AG04449 (cell line): ENCODE measurements at regions not wholly inside any gene's neighbourhood (a gene's known extent, or its start where the extent isn't known, plus 50 kb on each side); places are given as distances from the start of the nearest gene placed in this dataset.

Experiments used
- CTCF ChIA-PET: fragments of 350-600 bp; formaldehyde crosslinking; extraction: SDS; loops from one replicate; lab custom pipeline; 2021; ENCODE audit warnings: antibody characterized with exemption; lab: Yijun Ruan, JAX
- POLR2A ChIA-PET: fragments of 400-600, 350-600 bp; formaldehyde crosslinking; extraction: SDS; loops from one replicate; lab custom pipeline; 2020; ENCODE audit warnings: antibody characterized with exemption, inconsistent platforms; lab: Yijun Ruan, JAX
- DNase-seq: peaks from one replicate; pipeline ENCODE4 v3.0.0-alpha.2; 2010; ENCODE audit warnings: low read depth, low spot score
- H3K4me3 ChIP-seq: 2 replicates; pipeline ENCODE4 v1.5.1; 2011; ENCODE audit warnings: low read depth, mild to moderate bottlenecking, control low read depth, low read length
- TF ChIP-seq, protein P1 (sequence below): IDR thresholded peaks from one replicate; pipeline ENCODE4 v1.5.1; 2011; ENCODE audit warnings: mild to moderate bottlenecking, moderate library complexity, low read length, control low read depth, inconsistent platforms; ENCODE audit not compliant: insufficient read depth; ENCODE audit errors: missing control alignments

DNA sequence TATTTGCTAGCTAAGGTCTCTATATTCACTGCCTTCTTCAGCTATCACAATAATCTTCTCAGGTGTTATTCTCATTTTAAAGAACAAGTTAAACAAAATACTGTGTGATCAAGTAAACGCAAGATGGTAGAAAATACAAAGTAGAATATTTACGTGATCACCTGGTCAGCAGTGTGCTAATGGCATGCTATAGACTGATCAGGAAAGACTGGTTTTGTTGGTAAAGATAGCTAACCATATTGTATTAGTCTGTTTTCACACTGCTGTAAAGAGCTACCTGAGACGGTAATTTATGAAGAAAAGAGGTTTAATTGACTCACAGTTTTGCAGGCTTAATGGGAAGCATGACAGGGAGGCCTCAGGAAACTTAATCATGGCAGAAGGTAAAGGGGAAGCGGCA, 50.4 kb downstream of the ZBTB38 start:
- ChIA-PET CTCF (interaction anchor here (0.6 to 1.0 kb wide), 2 partner anchors 27 to 58 kb away, joined by 3 read pairs; no protein-coding TSS in a partner anchor), POLR2A (no interaction called here)
- TF ChIP-seq, protein P1, sequence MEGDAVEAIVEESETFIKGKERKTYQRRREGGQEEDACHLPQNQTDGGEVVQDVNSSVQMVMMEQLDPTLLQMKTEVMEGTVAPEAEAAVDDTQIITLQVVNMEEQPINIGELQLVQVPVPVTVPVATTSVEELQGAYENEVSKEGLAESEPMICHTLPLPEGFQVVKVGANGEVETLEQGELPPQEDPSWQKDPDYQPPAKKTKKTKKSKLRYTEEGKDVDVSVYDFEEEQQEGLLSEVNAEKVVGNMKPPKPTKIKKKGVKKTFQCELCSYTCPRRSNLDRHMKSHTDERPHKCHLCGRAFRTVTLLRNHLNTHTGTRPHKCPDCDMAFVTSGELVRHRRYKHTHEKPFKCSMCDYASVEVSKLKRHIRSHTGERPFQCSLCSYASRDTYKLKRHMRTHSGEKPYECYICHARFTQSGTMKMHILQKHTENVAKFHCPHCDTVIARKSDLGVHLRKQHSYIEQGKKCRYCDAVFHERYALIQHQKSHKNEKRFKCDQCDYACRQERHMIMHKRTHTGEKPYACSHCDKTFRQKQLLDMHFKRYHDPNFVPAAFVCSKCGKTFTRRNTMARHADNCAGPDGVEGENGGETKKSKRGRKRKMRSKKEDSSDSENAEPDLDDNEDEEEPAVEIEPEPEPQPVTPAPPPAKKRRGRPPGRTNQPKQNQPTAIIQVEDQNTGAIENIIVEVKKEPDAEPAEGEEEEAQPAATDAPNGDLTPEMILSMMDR = no peak
- H3K4me3 ChIP-seq = no peak overlapping the region
- DNase-seq = no peak

DNA sequence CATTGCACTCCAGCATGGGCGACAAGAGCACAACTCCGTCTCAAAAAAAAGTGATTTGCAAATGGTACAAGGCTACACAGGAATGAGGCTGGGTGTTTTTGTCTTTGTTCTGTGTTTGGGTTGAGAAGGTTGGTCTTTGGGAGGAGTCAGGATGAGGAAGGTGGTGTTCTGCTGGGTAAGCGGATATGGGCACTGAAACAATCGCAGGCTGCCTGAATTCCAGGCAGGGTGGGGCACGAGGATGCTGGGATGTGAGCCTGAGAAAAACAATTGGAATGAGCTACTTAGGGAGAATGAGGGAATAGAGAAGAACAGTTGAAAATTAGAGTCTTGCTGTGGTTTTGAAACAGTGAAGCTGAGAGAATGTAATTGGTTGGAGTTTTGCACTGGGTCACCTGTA, 51.6 kb downstream of the ZBTB38 start:
- no peak overlapping the region for H3K4me3 ChIP-seq
- ChIA-PET POLR2A (no interaction called here), CTCF (interaction anchor here (0.7 kb wide), 1 partner anchor 108 kb away, joined by 3 read pairs; no protein-coding TSS in a partner anchor)
- DNase-seq = no peak
- TF ChIP-seq, protein P1 = no peak

DNA sequence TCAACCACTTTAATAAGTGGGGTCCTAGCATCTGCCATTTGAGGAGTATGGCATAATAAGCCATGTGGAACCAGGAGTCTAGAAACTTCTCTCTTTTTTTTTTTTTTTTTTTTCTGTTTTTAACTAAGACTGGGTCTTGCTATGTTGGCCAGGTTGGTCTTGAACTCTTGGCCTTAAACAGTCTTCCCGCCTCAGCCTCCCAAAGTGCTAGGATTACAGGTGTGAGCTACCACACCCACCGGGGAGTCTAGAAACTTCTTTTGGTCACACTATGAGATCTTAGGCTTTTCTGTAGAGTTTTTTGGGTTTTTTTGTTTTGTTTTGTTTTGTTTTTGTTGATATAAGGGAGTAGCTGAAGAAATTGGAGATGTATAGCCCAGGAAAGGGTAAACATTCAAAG, 52.9 kb downstream of the ZBTB38 start:
- H3K4me3 ChIP-seq = no peak overlapping the region
- CTCF ChIA-PET = interaction anchor here (0.5 to 13.1 kb wide), 5 partner anchors 11 to 114 kb away, joined by 3 to 161 read pairs (median 3); no protein-coding TSS in a partner anchor
- POLR2A ChIA-PET = no interaction called here
- DNase-seq = no peak
- TF ChIP-seq, protein P1 = no peak

DNA sequence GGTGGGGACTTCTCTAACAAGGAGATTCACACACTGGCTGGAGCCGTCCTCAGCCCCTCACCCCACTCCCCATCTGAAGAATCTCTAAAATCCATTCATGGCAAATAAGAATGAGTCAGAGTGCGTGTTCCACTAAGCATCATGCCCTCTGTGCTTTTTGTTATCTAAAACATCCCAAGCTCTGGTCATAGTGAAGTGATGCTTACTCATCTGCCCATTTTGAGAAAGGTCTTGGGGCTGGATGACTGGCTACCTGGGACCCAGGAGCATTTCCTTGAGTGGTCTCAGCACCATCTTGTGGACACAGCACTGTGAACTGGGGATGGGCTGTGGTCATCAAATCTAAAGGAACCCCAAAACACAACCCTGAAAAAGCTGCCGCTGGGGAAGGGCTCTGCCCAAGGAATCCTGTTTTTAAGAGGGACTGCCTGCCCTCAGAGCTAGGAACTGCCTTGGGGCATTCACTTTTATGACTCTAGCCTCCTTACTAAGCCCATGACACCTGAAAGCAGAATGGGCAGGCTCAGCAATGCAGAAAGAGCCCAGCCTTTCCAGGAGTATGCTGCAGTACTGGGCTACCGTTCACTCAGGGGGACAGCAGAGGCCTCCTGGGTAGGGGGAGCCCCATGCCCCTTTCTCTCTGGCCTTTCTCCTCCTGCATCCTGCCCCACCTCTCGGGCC, 53.5 kb downstream of the ZBTB38 start:
- DNase-seq = no peak
- H3K4me3 ChIP-seq = no peak overlapping the region
- TF ChIP-seq, protein P1 = no peak
- ChIA-PET POLR2A (no interaction called here), CTCF (interaction anchor here (1.0 to 13.1 kb wide), 6 partner anchors 10 to 115 kb away, joined by 3 to 161 read pairs (median 3); no protein-coding TSS in a partner anchor)

DNA sequence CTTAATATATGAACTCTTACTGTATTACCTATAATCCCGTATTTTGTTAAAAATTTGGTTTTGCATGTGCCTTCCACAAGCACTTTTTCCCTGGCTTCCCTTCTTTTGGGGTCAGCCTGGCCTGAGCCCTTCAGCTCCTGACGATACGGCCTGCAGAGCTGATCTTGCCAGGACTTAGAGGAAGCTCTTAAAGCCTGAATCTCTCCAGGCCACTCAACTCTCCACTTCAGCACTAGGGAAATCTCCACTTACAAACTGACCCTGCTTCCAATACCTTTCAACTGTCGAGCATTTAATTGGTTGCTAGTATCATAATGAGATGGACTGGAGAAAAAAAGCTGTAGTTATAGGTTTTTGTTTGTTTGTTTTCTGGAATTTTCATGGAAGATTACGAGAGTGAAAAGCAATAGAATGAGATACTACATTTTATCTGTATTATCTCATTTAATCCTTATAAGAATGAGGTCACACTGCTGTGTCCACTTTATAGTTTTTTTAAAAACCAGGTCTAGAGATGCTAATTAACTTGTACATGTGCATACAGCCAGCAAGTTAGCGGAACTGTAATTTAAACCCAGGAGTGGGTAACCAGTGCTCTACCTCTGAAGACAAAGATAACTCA, 54.8 kb downstream of the ZBTB38 start:
- DNase-seq = no peak
- H3K4me3 ChIP-seq = no peak overlapping the region
- CTCF ChIA-PET = interaction anchor here (0.9 to 13.1 kb wide), 10 partner anchors 9 to 191 kb away, joined by 3 to 161 read pairs (median 6); partner anchors contain the start of gene PXYLP1
- TF ChIP-seq, protein P1 = no peak
- POLR2A ChIA-PET = no interaction called here
